GM23248 (cell line): ENCODE measurements at regions not wholly inside any gene's neighbourhood (a gene's known extent, or its start where the extent isn't known, plus 50 kb on each side); places are given as distances from the start of the nearest gene placed in this dataset.

Source experiments
- EZH2 ChIP-seq: fragments of 200-600 bp; sonication (generic); IDR thresholded peaks from 2 replicates; pipeline ENCODE4 v1.6.1; 2018; ENCODE audit warnings: antibody characterized with exemption, mild to moderate bottlenecking; ENCODE audit not compliant: insufficient read depth, poor library complexity, severe bottlenecking
- EZH2phosphoT487 ChIP-seq: fragments of 200-600 bp; sonication (generic); IDR thresholded peaks from 2 replicates; pipeline ENCODE4 v1.6.1; 2018; ENCODE audit warnings: antibody characterized with exemption, moderate library complexity, mild to moderate bottlenecking, low read depth; ENCODE audit not compliant: insufficient read depth

DNA sequence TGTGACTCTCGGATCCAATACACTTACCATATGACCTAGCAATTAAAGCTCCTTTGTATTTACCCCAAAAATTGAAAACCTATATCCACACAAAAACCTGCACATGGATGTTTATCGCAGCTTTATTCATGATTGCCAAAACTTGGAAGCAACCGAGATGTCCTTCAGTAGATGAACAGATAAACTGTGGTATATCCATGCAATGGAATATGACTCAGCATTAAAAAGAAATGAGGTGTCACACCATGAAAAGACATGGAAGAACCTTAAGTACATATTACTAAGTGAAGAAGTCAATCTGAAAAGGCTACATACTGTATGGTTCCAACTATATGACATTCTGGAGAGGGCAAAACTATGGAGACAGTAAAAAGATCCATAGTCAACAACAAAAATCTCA, 82.0 kb upstream of the PHF24 start:
- TF ChIP-seq EZH2 (no peak), EZH2phosphoT487 (no peak)
